ENCODE measurements at regions not wholly inside any gene's neighbourhood (a gene's known extent, or its start where the extent isn't known, plus 50 kb on each side); places are given as distances from the start of the nearest gene placed in this dataset.

DNA sequence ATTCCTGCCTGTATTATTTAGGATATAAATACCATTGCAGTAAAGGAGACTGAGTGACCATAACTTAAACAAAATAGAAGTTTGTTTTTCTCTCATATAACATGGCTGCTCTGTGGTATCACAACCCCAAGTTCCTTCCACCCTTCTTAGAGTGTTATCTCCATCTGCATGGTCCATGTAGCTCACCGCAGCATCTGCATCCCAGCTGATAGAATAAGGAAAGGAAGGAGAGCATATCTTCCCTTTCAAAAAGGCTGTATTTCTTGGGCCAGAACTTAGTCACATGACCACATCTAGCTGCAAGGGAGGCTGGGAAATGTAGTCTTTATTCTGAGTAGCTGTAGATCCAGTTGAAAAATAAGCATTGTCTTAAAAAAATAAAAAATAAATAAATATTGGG, 184.8 kb upstream of the NUDT4 start:
- no peak overlapping the region for H3K9ac ChIP-seq (ENCODE audit: low read length in 5 of 5)
- peaks cover 0 to 11% (median 0%) of the 10 kb centered on the region in 5 donors for H3K4me1 ChIP-seq (ENCODE audit: control insufficient read depth in 5 of 5, insufficient read depth in 5 of 5, low read length in 5 of 5)
- H3K27ac ChIP-seq (ENCODE audit: low read depth, low read length), result no peak overlapping the region
- no peaks in the 10 kb centered on the region for H3K36me3 ChIP-seq (ENCODE audit: control insufficient read depth in 5 of 5, insufficient read depth in 5 of 5, low read length in 5 of 5)
- no peaks in the 10 kb centered on the region for H3K27me3 ChIP-seq (ENCODE audit: control insufficient read depth in 5 of 5, insufficient read depth in 4 of 5, low read length in 5 of 5)
- peaks cover 0 to 3% (median 0%) of the 10 kb centered on the region in 5 donors for H3K9me3 ChIP-seq (ENCODE audit: control insufficient read depth in 5 of 5, low read length in 5 of 5)
- no peak overlapping the region for H3K4me3 ChIP-seq (ENCODE audit: low read depth in 1 of 5, low read length in 5 of 5)

DNA sequence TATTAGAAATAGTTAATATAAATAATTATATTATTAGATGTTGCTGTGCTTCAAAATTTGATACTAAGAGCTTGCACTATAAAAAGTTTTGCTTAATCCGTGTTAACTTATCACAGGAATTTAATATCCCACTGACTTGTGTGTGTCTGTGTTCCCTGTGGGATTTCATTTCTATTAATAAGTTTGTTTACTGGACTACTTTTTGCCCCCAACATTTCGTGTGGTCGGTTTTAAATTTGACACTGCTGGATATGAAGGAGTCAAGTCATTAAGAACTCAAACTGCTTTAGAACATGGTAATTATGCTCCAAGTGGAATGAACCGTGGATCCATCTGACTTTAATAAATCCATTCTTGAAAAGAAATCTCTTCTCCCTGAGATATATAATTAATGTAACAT, 182.2 kb upstream of the NUDT4 start:
- Histone ChIP-seq H3K36me3 (ENCODE audit: control insufficient read depth in 5 of 5, insufficient read depth in 5 of 5, low read length in 5 of 5) (no peaks in the 10 kb centered on the region), H3K4me3 (ENCODE audit: low read depth in 1 of 5, low read length in 5 of 5) (no peak overlapping the region), H3K27ac (ENCODE audit: low read depth, low read length) (no peak overlapping the region), H3K9me3 (ENCODE audit: control insufficient read depth in 5 of 5, low read length in 5 of 5) (peaks cover 0 to 3% (median 0%) of the 10 kb centered on the region in 5 donors), H3K27me3 (ENCODE audit: control insufficient read depth in 5 of 5, insufficient read depth in 4 of 5, low read length in 5 of 5) (no peaks in the 10 kb centered on the region), H3K9ac (ENCODE audit: low read length in 5 of 5) (no peak overlapping the region), H3K4me1 (ENCODE audit: control insufficient read depth in 5 of 5, insufficient read depth in 5 of 5, low read length in 5 of 5) (peaks cover 0 to 11% (median 0%) of the 10 kb centered on the region in 5 donors)

DNA sequence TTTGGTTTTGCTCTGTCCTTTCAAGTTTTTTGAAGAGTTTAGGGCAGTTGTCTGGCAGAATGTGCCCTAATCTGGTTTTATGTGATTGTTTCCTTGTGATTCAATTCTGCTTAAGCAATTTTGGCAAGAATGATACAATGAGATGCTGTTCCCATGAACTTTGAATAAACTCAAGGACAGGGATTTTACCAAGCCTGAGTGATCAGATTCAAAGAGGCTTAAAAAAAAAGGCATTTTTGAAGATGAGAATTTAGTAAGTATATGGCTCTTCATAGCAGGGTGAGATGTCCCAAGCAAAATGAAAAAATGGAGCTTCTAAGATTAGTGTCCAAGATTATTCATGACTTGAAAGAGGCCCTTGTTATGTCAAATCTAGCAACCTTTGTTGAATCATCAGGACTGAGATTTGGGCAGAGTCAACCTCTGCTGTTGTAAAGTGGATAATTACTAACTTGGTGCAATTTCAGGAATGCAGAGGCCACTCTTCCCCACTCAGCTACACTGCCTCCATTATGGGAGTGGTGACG, 180.6 kb upstream of the NUDT4 start:
- no peak overlapping the region for H3K27ac ChIP-seq (ENCODE audit: low read depth, low read length)

DNA sequence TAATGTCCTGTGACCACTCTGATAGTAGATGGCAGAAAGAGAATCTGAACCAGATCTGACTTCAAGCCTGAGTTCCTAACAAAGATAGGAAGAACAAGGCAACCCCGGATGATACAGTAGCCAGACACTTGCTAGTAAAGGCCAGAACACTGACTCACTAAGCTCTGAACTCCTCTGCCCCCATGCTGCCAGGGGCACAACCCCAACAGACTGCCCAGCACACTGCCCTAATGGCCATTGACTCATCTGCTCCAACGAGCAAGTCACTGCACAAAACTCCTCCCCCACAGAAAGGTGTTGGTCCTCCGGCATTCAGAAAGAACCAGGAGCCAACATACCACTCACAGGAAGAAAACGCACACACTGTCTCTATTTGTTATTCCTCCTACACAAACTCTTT, 179.6 kb upstream of the NUDT4 start:
- H3K9ac ChIP-seq (ENCODE audit: low read length in 5 of 5), result no peak overlapping the region
- no peaks in the 10 kb centered on the region for H3K9me3 ChIP-seq (ENCODE audit: control insufficient read depth in 5 of 5, low read length in 5 of 5)
- H3K27ac ChIP-seq (ENCODE audit: low read depth, low read length), result no peak overlapping the region
- no peak overlapping the region for H3K4me3 ChIP-seq (ENCODE audit: low read depth in 1 of 5, low read length in 5 of 5)
- H3K4me1 ChIP-seq (ENCODE audit: control insufficient read depth in 5 of 5, insufficient read depth in 5 of 5, low read length in 5 of 5), result peaks cover 0 to 5% (median 0%) of the 10 kb centered on the region in 5 donors
- no peaks in the 10 kb centered on the region for H3K36me3 ChIP-seq (ENCODE audit: control insufficient read depth in 5 of 5, insufficient read depth in 5 of 5, low read length in 5 of 5)
- H3K27me3 ChIP-seq (ENCODE audit: control insufficient read depth in 5 of 5, insufficient read depth in 4 of 5, low read length in 5 of 5), result no peaks in the 10 kb centered on the region

More for the DNA sequence above, 180.6 kb upstream of the NUDT4 start:
- H3K9ac ChIP-seq (ENCODE audit: low read length in 5 of 5), result no peak overlapping the region
- no peak overlapping the region for H3K4me3 ChIP-seq (ENCODE audit: low read depth in 1 of 5, low read length in 5 of 5)
- no peaks in the 10 kb centered on the region for H3K36me3 ChIP-seq (ENCODE audit: control insufficient read depth in 5 of 5, insufficient read depth in 5 of 5, low read length in 5 of 5)
- H3K27me3 ChIP-seq (ENCODE audit: control insufficient read depth in 5 of 5, insufficient read depth in 4 of 5, low read length in 5 of 5), result no peaks in the 10 kb centered on the region
- H3K9me3 ChIP-seq (ENCODE audit: control insufficient read depth in 5 of 5, low read length in 5 of 5), result peaks cover 0 to 3% (median 0%) of the 10 kb centered on the region in 5 donors
- peaks cover 0 to 5% (median 0%) of the 10 kb centered on the region in 5 donors for H3K4me1 ChIP-seq (ENCODE audit: control insufficient read depth in 5 of 5, insufficient read depth in 5 of 5, low read length in 5 of 5)

DNA sequence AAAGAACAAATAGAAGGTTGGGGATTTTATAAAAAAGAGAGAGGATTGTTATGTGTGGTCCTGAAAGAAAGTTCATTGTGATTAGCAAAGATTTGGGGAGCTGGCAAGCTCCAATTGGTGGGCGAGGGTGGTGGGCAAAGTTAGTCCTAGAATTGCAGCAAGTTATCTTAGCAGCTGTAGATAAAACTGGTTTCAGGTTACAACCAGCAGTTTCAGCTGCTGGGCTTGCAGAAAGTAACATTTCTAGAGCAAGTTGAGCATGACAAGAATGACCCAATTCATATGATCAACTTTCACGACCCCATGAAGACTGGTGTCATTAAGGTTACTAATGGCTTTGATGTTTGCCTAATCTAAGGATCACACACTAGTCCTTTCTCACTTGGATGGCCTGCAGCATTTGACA, 177.9 kb upstream of the NUDT4 start:
- Histone ChIP-seq H3K9ac (ENCODE audit: low read length in 5 of 5) (no peak overlapping the region), H3K4me1 (ENCODE audit: control insufficient read depth in 5 of 5, insufficient read depth in 5 of 5, low read length in 5 of 5) (peaks cover 0 to 5% (median 0%) of the 10 kb centered on the region in 5 donors), H3K4me3 (ENCODE audit: low read depth in 1 of 5, low read length in 5 of 5) (no peak overlapping the region), H3K27ac (ENCODE audit: low read depth, low read length) (no peak overlapping the region), H3K9me3 (ENCODE audit: control insufficient read depth in 5 of 5, low read length in 5 of 5) (no peaks in the 10 kb centered on the region), H3K36me3 (ENCODE audit: control insufficient read depth in 5 of 5, insufficient read depth in 5 of 5, low read length in 5 of 5) (no peaks in the 10 kb centered on the region), H3K27me3 (ENCODE audit: control insufficient read depth in 5 of 5, insufficient read depth in 4 of 5, low read length in 5 of 5) (no peaks in the 10 kb centered on the region)

DNA sequence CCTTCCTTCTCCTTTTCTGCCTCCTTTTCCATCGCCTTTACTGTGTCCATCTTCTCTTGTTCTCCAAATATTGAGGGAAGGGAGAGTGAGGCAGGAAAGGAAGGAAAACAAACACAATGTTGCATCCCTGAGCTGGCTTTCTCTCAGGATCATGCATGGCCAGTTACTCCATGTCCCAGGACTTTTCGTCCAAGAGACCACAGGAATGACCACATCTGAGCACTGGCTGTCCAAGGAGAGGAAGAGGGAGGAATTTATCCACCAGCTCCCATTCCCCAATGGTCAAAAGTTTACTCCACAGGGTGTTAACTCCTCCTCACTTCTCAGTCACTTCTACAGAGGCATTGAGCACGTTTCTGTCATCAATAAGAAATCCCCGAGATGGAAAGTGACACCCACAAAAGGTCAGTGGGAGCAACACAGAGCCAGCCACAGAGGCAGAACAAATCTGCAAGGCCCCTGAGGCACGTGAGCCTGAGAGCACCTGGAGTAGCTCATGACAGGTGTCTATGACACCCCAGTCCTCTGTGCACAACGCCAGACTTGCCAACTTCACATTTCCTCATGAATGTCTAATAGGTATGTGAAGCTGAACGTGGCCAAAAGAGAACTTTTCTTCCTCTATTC, 177.3 kb upstream of the NUDT4 start:
- no peaks in the 10 kb centered on the region for H3K9me3 ChIP-seq (ENCODE audit: control insufficient read depth in 5 of 5, low read length in 5 of 5)
- H3K27me3 ChIP-seq (ENCODE audit: control insufficient read depth in 5 of 5, insufficient read depth in 4 of 5, low read length in 5 of 5), result no peaks in the 10 kb centered on the region
- H3K4me1 ChIP-seq (ENCODE audit: control insufficient read depth in 5 of 5, insufficient read depth in 5 of 5, low read length in 5 of 5), result peaks cover 0 to 5% (median 0%) of the 10 kb centered on the region in 5 donors
- H3K27ac ChIP-seq (ENCODE audit: low read depth, low read length), result no peak overlapping the region
- H3K9ac ChIP-seq (ENCODE audit: low read length in 5 of 5), result no peak overlapping the region
- no peak overlapping the region for H3K4me3 ChIP-seq (ENCODE audit: low read depth in 1 of 5, low read length in 5 of 5)
- H3K36me3 ChIP-seq (ENCODE audit: control insufficient read depth in 5 of 5, insufficient read depth in 5 of 5, low read length in 5 of 5), result no peaks in the 10 kb centered on the region

DNA sequence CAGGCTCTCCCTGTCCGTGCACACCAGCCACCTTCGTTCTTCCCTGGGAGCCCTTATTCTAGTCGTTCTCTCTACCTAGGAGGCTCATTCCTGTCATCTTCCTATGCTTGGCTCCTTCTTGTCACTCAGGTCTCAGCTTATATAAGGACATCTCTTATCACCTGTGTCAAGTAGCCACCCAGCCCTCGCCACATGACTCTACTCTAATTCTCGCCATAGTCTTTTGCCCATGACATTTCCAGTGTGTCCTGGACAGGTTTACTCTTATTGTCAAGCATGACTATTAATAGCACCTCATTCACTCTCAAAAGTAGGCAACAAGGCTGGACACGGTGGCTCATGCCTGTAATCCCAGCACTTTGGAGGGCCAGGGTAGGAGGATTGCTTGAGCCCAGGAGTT, 175.7 kb upstream of the NUDT4 start:
- H3K36me3 ChIP-seq (ENCODE audit: control insufficient read depth in 5 of 5, insufficient read depth in 5 of 5, low read length in 5 of 5), result no peaks in the 10 kb centered on the region
- no peaks in the 10 kb centered on the region for H3K27me3 ChIP-seq (ENCODE audit: control insufficient read depth in 5 of 5, insufficient read depth in 4 of 5, low read length in 5 of 5)
- H3K9ac ChIP-seq (ENCODE audit: low read length in 5 of 5), result no peak overlapping the region
- no peak overlapping the region for H3K4me3 ChIP-seq (ENCODE audit: low read depth in 1 of 5, low read length in 5 of 5)
- H3K27ac ChIP-seq (ENCODE audit: low read depth, low read length), result no peak overlapping the region
- peaks cover 0 to 3% (median 0%) of the 10 kb centered on the region in 5 donors for H3K4me1 ChIP-seq (ENCODE audit: control insufficient read depth in 5 of 5, insufficient read depth in 5 of 5, low read length in 5 of 5)
- no peaks in the 10 kb centered on the region for H3K9me3 ChIP-seq (ENCODE audit: control insufficient read depth in 5 of 5, low read length in 5 of 5)

DNA sequence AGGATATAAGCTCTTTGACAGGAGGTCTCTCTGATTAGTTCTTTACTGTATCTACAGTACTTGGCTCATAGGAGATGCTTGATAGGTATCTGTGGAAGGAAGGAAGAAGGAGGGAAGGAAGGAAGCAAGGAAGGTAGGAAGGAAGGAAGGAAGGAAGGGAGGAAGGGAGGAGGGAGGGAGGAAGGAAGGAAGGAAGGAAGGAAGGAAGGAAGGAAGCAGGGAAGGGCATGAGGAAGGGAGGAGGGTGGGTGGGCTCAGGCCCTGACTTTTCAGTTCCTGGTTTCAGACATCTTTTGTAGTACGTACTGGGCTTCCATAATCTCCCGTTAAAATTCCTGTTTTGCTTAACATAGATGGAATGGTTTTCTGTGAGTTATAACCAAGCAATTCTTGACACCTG, 175.0 kb upstream of the NUDT4 start:
- Histone ChIP-seq H3K4me3 (ENCODE audit: low read depth in 1 of 5, low read length in 5 of 5) (no peak overlapping the region), H3K9me3 (ENCODE audit: control insufficient read depth in 5 of 5, low read length in 5 of 5) (no peaks in the 10 kb centered on the region), H3K9ac (ENCODE audit: low read length in 5 of 5) (no peak overlapping the region), H3K4me1 (ENCODE audit: control insufficient read depth in 5 of 5, insufficient read depth in 5 of 5, low read length in 5 of 5) (no peaks in the 10 kb centered on the region), H3K36me3 (ENCODE audit: control insufficient read depth in 5 of 5, insufficient read depth in 5 of 5, low read length in 5 of 5) (no peaks in the 10 kb centered on the region), H3K27me3 (ENCODE audit: control insufficient read depth in 5 of 5, insufficient read depth in 4 of 5, low read length in 5 of 5) (no peaks in the 10 kb centered on the region), H3K27ac (ENCODE audit: low read depth, low read length) (no peak overlapping the region)

DNA sequence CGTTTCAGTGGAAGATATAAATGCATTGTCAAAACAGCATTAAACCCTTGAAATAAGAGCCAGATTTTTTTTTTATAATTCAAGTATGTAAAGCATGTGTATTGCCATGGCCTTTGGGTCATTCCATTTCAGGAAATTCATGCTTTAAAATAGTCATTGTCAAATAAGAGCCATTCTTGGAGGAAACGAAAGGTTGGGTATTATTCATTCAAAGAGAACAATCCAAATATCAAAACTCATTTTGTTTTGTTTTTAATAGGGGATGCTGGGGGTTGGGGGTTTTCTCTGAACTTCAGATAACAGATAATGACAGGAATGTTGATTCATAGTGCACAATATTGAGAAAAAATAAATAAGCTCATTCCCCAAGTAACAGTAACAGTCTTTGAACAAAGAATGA, 174.4 kb upstream of the NUDT4 start:
- H3K9me3 ChIP-seq (ENCODE audit: control insufficient read depth in 5 of 5, low read length in 5 of 5), result no peaks in the 10 kb centered on the region

DNA sequence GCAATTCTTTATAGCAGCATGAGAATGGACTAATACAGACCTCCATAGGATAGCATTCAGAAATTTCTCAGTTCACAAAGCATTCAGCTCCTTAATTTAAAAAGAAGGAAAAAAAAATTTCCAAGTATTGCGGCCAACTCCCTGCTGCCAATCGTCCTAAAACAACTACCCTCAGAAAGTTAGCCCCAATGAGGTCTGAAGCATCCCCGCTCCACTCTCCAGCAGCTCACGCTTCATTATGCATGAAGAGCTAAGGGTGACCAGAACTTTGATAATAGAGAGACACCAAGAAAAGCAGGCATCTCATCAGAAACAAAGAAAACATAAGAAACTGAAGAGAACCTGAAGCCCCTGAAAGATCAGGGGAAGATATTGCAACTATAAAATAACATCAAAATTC, 172.8 kb upstream of the NUDT4 start:
- Histone ChIP-seq H3K36me3 (ENCODE audit: control insufficient read depth in 5 of 5, insufficient read depth in 5 of 5, low read length in 5 of 5) (no peaks in the 10 kb centered on the region), H3K9me3 (ENCODE audit: control insufficient read depth in 5 of 5, low read length in 5 of 5) (no peaks in the 10 kb centered on the region), H3K4me1 (ENCODE audit: control insufficient read depth in 5 of 5, insufficient read depth in 5 of 5, low read length in 5 of 5) (no peaks in the 10 kb centered on the region), H3K27ac (ENCODE audit: low read depth, low read length) (no peak overlapping the region), H3K9ac (ENCODE audit: low read length in 5 of 5) (no peak overlapping the region), H3K4me3 (ENCODE audit: low read depth in 1 of 5, low read length in 5 of 5) (no peak overlapping the region), H3K27me3 (ENCODE audit: control insufficient read depth in 5 of 5, insufficient read depth in 4 of 5, low read length in 5 of 5) (no peaks in the 10 kb centered on the region)

More for the DNA sequence above, 174.4 kb upstream of the NUDT4 start:
- Histone ChIP-seq H3K4me1 (ENCODE audit: control insufficient read depth in 5 of 5, insufficient read depth in 5 of 5, low read length in 5 of 5) (no peaks in the 10 kb centered on the region), H3K36me3 (ENCODE audit: control insufficient read depth in 5 of 5, insufficient read depth in 5 of 5, low read length in 5 of 5) (no peaks in the 10 kb centered on the region), H3K27me3 (ENCODE audit: control insufficient read depth in 5 of 5, insufficient read depth in 4 of 5, low read length in 5 of 5) (no peaks in the 10 kb centered on the region), H3K27ac (ENCODE audit: low read depth, low read length) (no peak overlapping the region), H3K4me3 (ENCODE audit: low read depth in 1 of 5, low read length in 5 of 5) (no peak overlapping the region), H3K9ac (ENCODE audit: low read length in 5 of 5) (no peak overlapping the region)
